HG03039 (cell line): ENCODE measurements at regions not wholly inside any gene's neighbourhood (a gene's known extent, or its start where the extent isn't known, plus 50 kb on each side); places are given as distances from the start of the nearest gene placed in this dataset.

Source experiments
- ATAC-seq: cut with Tn5 transposase; IDR thresholded peaks from one replicate; pipeline ENCODE4 v1.9.1; 2021; ENCODE audit warnings: mild to moderate bottlenecking, moderate library complexity; ENCODE audit not compliant: unreplicated experiment

DNA sequence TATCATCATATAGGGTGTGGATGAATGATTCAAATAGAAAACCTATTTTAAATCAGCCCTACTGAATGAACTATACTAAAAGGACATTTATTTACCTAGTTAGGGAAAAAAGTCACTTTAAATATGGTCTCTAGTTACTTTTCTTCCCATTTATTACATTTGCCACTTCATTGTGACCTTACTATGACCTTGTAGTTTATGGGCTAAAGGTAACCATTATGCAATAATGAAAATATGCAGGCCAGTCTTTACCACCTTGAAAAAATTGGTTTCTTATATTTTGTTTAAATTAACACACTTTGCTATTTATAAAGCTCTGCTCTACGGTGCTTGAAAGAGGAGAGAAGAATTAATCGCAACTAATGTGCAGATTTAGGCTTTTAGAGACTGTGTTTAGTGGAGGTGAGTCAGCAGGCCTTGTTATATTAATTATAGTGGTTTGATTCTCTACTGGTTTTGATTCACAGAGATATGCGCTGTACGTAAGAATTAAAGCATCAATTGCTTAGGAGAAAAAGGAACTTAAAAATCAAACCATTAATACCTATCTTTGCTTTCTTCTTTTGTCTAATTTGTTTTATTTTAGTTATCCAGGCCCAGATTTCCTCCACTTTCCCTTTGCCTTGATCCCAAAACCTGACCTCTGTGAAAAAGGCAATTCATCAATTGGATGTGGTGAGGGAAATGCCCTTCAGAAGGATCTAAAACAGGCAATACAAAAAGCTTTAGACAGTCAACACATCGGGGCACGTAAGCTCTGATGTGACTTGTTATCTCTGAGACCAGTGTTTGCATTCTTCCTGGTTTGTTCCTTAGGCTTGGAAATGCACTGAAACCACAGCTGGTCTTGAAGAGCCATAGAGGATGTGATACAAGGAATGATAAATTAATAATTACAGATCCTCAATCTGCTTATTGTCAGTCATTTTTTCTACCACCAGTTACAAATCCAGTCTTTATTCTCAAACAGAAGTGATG, 141.2 kb upstream of the HDAC9 start:
- ATAC-seq = no peak

- no peak for ATAC-seq
These were observed 139.3 kb upstream of the HDAC9 start for GRCh38 chr7:18356191-18356645.

DNA sequence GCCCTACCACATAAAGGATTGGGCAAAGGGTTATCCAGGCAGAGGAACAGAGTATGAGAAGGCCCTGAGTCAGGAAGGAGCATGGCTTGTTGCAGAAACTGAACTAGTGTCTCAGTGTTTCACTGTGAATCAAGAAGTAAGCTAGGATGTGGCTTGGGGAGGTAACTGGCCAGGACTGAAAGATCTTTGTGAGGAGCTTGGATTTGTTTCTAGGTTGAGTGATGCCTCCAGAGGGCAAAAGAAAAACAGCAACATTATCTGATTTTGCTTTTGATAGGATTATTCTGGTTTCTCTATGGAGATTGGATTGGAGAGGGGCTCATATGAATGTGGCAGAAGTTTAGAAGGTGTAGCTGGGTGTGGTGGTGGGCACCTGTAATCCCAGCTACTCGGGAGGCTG, 137.9 kb upstream of the HDAC9 start:
- ATAC-seq = no peak

DNA sequence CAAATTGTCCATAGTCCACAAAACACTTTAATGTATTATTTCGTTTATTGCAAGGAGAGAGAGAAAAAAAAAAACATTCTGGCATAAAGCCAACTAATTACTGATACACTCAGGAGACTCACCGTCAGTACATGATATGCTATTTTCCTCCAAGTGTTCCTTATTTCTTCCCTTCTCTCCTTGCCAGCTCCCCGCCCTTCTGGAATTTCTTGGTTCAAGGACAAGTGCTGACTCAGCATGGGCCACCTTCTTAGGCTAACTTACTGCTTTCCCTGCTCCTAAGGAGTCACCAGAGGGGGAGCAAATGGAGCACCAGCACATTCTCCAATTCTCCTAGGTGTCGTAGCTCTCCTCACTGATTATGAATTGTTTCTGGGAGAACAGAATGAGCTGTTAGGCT, 133.8 kb upstream of the HDAC9 start:
- no peak for ATAC-seq

DNA sequence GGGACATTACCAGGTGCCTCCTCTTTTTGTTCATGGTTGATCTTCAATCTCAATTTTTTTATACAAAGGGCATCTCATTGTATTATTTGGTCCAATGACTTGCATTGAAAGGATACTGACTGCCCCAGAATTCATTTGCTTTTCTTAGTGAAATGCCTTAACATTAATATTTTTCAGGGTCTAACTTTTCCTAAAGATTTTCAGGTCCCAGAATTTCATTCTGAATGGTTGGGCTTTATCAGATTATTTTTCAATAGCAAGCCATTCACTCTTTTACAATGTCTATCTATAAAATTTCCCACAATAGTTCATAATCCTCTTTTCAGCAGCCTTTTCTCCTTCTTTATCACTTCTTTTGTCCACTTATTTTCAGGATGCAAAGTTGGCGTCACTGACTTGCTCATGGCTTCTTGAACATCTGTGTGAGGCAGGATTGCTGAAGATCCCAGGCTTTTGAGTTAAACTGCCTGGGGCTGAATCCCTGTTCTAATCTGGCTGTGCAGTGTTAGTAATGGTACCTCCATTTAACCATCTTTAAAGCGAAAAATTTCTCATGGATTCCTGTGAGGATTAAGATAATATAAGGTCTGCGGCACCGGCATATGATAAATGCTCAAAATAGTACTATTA, 131.7 kb upstream of the HDAC9 start:
- no peak for ATAC-seq

- ATAC-seq = no peak
These were observed 131.2 kb upstream of the HDAC9 start for GRCh38 chr7:18364396-18364795.

GRCh38 chr7:18366394-18366793, 129.2 kb upstream of the HDAC9 start:
- ATAC-seq = no peak

DNA sequence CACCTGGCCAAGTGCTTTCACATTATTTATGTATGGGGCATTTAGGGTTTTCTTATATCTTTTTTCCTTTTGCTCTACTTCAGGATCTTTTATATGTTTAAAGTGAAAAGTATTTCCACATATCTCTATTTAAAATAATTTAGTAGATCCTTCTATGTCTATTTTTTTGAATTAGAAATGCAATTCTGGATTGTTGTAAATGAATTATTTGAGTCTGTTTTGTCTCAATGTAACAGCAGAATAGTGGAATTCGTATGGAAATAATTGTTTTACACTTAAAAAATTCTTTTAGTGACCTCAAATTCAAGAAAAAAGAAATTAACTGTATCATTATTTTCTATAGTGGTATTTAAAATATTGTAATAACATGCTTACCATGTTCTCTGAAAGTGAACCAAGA, 126.5 kb upstream of the HDAC9 start:
- ATAC-seq = no peak

DNA sequence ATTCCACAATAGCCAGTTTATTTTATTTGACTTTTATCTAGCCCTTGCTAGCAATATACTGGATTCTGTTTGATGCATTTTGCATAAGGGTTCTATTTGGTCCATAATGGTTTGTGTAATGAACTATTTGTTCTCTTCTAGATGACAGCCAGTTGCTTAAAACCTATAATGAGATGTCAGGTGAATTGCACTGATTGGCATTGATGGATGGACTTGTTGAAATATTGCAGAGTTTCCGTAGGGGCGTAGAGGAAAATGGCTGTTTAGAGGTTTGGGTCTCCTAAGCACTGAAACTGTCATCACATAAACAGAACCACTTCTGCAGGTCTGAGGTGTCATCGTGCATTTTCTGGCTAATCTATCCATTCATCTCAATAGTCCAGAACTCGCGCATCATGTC, 124.9 kb upstream of the HDAC9 start:
- ATAC-seq = no peak

DNA sequence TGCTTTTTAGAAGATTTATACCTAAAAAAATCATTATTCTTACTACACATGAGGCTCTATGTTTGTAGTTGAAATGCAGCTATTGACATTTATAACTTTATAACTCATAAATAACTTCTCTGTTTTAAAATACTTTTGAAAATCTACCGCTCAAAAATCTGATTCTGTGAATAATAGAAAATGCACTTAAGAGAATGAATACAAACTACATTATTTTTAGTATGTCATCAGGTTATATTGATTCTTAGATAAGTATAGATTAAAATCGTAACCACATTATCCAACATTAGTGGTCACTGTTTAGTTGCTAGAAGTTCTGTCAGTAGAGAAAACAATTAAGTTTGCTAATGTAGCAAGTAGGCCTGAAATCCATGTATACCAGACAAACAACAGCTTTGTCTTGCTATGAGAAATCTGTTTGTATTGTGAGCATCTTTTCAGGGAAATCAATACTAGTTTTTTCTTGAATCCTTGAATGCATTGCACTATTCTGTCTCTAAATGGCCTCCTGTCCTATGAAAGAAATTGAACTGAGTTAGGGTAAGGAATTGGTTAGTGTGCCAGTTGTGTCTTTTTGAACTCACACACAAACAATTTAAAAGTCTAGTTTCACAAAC, 116.5 kb upstream of the HDAC9 start:
- no peak for ATAC-seq

- ATAC-seq = no peak
These were observed 110.9 kb upstream of the HDAC9 start for GRCh38 chr7:18384491-18385143.

GRCh38 chr7:18386607-18387006, 108.9 kb upstream of the HDAC9 start:
- no peak for ATAC-seq

- no peak for ATAC-seq
These were observed 108.3 kb upstream of the HDAC9 start for GRCh38 chr7:18387191-18387735.

DNA sequence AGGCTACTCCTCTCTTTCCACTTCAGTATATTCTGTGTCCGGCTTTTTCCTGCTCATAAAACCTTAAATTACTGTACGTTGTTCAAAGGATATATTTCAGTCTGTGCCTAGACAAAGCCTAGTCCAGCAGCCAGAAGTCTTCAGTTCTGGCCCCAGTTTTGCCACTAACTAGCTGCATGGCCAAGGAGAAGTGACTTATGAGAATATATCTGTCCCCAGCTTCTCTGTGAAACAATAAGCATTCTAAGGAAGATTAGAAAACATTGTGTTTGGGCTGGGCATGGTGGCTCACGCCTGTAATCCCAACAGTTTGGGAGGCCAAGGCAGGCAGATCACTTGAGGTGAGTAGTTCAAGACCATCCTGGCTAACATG, 105.0 kb upstream of the HDAC9 start:
- peak; percentile 30 for ATAC-seq

- no peak for ATAC-seq
These were observed 102.0 kb upstream of the HDAC9 start for GRCh38 chr7:18393465-18394118.

- no peak for ATAC-seq
These were observed 99.7 kb upstream of the HDAC9 start for GRCh38 chr7:18395868-18396267.

DNA sequence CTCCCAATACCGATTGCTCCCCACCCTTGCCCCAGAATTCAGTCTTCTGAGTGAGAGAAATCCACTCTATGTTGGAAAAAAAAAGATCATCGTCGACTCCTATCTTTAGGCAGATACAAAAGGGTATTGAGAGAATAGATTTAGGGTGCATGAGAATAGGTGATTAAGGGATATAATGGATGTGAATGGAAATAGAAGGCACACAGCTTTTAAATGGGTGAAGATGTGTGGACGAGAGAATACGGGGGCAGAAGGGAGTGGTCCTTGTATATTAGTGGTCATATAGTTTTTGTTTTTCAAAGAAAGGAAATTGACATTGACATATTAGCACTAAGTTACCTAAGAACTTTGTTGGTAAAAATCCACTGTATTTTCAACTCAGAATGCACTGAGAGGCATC, 98.6 kb upstream of the HDAC9 start:
- no peak for ATAC-seq

DNA sequence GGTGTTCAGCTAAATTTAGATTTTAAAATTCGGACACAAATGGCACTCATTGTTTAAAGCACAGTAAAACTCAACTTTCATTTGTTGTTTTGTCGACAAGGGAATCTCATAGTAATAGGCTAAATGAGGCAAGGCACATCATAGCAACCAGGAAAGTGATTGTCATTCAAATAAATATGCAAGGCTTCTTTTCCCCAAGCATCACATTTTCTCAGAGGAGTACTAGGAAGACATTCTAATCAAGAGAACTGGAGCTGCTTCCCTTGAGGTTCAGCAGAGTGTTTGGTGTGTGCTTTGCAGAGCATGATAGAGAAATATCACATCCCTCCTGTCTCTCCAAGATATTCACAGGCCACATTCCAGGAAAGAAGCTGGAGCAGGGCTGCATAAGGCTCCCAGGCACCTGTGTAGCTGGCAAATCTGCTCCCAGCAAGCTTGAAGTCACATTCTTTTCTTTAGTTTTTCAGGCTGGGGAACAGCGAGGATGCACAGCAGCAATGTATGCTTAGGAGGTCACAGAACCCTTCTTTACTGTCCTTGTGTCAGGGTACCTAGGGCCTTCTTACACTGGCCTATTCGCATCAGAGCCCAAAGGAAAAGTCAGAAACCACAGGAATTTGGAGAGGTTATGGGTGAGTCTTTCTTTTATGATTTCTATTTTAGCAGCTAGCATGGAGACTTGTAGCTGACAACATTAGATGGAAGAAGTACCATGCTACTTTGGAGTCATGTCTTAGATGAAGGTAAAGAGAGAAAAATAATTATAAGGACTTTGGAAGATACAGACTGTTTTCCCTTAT, 95.9 kb upstream of the HDAC9 start:
- ATAC-seq = no peak

GRCh38 chr7:18400275-18400674, 95.3 kb upstream of the HDAC9 start:
- ATAC-seq = no peak

DNA sequence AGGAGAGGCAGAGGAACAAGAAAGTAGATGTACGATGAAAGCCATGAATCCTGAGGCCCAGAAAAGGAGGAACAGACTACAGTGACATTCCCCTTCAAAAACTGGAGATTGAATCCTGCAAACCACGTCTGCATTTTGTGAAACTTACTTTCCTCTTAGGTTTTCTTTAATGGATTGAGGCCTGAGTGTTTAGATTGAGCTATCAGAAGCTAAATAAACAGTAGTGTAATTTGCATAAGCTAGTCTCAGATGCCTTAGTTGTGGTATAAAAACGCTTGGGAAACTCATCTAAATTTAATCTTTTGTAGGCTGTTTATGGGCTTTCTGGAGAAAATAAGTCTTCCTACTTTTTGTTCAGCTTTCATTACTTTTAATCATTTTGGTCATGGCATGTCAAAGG, 94.8 kb upstream of the HDAC9 start:
- ATAC-seq = no peak
